ENCODE measurements at regions not wholly inside any gene's neighbourhood (a gene's known extent, or its start where the extent isn't known, plus 50 kb on each side); places are given as distances from the start of the nearest gene placed in this dataset.
"Not testable (repeated sequence)": the region's sequence is repeated elsewhere in the genome, so short reads cannot be mapped to it uniquely, and the experiment has no call there.

GRCh38 chr6:2611092-2611491, 139.6 kb downstream of the MYLK4 start:
- no peak for DNase-seq

- no peak for DNase-seq
Observed at GRCh38 chr6:2608503-2608902, 142.2 kb downstream of the MYLK4 start.

DNA sequence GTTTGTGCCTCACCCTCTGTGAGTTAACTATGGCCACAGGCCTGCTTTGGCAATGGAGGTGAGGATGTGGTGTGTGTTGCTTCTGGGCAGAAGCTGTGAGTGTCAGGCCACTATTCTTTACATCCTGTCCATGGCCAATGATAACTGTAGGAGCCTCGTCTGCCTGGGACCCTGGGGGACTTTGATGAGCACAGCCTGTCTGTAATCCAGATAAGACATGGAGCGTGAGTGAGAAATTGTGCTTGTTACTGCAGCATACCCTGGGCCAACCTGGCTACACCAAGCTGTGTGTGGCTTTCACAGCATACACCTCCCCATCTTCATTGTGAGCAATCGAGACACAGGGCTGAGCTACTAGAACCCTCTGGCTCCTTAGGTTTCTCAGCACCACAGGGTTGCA, 150.4 kb downstream of the MYLK4 start:
- DNase-seq: no peak

DNA sequence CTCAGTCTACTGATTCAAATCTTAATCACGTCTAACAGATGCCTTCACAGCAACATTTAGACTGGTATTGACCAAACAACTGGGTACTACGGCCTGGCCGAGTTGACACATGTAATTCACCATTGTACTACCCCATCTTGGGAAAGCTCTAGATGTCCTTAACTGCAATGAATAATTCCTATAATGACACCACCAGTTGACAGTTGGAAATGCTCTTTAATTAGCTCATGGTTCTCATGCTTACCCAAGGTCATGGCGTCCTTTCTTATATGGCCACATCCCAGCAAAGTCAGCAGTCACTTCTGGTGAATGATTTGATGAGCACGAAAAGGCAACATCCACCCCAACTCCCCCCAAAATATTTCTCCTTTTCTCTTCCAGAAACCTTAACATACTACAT, 150.9 kb downstream of the MYLK4 start:
- DNase-seq: no peak

DNA sequence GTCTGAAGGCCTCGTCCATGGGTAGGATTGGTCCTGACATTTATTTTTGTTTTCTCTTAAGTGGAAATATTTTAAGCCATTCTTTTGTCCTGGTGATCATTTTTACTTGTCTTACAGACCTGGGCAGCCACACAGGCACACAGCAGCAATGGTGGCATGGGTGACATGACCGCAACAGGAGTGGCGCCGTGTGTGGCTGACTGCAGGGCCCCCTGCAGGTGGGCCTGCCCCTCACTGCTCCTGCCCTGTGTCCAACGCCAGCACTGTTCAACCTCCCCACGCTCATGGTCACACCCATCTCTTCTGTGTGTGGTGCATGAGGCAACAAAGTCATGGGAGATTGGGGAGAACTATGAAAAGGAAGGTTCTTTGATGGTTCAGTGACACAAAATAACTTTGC, 151.9 kb downstream of the MYLK4 start:
- no peak for DNase-seq

- no peak for DNase-seq
Observed at GRCh38 chr6:2597991-2598390, 152.7 kb downstream of the MYLK4 start.

DNA sequence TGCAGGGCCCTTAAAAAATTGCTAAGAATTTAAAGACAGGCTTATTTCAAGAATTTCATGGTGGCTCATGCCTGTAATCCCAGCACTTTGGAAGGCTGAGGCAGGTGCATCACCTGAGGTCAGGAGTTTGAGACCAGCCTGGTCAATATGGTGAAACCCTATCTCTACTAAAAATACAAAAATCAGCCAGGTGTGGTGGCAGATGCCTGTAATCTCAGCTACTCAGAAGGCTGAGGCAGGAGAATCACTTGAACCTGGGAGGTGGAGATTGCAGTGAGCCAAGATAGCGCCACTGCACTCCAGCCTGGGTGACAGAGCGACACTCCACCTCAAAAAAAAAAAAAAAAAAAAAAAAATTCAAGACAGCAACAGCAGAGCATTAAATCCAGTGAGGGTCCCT, 153.3 kb downstream of the MYLK4 start:
- DNase-seq: not testable (repeated sequence)

GRCh38 chr6:2596222-2596621, 154.5 kb downstream of the MYLK4 start:
- DNase-seq: no peak

DNA sequence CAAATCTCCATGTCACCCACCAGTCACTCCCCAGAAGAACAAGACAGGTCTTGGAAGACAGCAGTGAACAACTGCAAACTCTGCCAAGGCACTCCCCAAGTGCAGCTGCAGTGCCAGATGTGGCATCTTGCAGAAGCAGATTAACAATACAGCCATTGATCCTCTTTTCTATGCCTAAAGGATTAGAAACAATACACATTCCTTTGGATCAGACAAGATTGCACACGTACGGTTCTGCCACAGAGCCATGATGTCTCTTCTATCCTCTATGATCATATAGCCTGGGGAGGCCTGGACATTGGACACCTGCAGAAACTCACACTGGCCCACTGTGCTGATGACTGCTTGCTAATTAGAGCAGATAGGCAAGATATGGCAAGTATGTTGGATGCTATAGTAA, 155.9 kb downstream of the MYLK4 start:
- DNase-seq: no peak

DNA sequence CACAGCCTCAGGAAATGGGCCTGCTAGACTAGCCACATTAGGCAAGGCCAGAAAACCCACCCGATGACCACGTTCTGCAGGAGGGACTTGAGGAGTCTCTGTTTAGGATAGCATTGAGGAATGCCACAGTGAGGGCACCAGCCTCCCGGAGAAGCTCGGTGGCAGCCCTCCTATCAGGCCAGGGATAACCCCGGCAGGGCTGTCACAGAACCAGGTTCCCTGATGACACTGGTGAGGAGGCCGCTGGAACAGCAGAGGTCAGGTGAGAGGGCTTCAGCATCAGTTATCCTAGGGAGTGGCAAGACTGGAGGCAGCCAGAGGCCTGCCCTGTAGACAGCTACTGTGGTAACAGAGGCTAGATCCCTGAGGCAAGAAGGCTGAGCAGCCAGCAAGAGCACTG, 157.6 kb downstream of the MYLK4 start:
- no peak for DNase-seq

DNA sequence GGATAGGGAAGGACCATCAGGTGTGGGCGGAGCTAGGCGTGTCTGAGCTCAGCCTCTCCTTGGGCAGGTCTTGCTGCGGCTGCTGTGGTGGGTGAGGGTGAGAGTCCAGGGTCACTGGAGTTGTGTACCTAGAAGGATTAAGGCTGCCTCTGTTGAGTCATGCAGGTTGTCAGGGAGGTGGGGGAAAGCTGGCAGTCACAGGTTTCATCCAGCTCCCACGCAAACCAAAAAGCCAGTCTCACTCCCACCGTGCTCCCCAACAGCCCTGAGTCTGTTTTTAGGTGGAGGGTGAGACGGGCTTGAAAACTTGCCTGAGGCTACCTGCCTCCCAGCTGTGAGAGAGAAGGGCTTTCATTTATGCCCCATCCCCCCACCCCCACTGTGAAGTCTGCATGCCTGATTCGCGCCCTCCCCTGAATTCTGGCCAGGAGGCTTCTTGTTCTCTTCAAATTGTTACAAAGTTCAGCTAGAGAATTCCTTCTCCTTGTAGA, 161.5 kb downstream of the MYLK4 start:
- DNase-seq: no peak

DNA sequence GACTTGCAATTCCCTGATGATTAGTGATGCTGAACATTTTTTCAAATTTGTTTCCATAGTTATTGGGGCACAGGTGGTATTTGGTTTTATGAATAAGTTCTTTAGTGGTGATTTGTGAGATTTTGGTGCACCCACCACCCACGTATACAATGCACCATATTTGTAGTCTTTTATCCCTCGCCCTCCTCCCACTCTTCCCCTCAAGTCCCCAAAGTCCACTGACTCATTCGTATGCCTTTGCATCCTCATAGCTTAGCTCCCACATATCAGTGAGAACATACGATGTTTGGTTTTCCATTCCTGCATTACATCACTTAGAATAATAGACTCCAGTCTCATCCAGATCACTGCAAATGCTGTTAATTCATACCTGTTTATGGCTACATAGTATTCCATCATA, 167.3 kb downstream of the MYLK4 start:
- DNase-seq: no peak

DNA sequence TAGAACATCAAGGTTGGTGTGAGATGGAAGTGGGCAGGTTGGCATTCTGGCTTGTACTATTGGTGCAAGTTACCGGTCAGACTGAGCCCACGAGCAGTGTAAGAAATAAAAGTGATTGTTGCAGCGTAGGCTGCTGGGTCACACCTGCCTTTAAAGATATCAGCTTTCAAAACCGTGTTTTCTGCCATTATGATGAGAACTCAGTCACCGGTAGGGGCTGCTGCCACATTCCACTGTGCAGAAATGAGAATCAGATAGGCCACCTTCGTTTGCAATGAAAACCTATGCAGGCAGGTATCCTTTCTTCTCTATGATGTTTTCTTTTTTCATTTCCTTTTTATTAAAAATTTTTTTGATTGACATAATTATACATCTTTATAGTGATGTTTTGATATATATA, 168.5 kb downstream of the MYLK4 start:
- no peak for DNase-seq

GRCh38 chr6:2581611-2582010, 169.1 kb downstream of the MYLK4 start:
- no peak for DNase-seq

DNA sequence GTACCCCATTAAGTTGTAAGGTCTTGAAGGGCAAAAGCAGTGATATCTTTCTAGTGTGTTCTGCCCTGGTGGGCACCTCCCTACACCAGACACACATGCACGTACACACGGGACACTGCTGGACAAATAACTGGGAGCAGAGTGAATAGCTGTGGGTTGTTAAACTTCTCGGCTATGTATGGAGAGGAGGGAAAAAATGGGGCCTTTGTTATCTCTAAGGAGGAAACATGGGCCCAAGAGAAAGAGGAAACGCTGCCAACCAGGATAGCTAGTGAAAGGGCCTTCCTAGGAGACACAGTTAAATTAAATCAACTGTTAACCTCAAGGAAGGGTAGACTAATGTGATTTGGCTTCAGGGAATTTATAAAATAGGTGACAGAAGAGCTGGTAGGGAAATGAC, 169.7 kb downstream of the MYLK4 start:
- no peak for DNase-seq

DNA sequence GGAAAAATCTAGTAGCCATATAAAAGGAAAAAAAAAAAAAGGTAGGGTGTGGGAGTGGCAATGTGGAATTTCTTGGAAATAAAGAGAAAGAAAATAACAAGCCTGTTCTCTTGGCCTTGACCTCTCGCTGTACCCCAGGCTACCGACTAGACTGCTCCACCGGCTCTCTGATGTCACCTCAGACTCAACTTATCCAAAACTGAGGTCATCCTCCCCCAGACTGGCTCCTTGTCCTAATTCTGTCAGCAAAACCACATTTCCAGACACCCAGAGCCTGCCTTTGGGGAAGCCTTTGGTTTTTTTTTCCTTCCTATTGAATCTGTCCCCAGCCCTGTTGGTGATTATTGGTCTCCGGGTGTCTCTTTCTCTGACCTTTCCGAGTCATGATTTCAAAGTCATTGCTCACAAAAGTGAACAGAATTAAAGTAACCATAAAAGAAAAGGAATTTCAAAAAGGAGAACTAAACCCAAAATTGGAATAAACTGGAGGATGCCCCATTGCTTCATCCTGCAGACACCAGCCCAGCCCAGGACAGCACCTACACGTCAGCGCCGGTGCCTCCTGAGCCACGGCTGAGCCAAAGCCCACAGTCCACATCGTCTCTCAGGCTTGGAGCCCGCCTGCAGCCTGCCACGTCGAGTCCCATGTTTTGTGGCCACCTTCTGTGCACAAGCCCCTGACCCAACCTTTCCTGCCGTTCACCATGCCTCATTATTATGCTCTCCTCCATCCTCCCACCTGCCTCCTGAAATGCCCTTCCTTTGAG, 170.7 kb downstream of the MYLK4 start:
- DNase-seq: no peak

DNA sequence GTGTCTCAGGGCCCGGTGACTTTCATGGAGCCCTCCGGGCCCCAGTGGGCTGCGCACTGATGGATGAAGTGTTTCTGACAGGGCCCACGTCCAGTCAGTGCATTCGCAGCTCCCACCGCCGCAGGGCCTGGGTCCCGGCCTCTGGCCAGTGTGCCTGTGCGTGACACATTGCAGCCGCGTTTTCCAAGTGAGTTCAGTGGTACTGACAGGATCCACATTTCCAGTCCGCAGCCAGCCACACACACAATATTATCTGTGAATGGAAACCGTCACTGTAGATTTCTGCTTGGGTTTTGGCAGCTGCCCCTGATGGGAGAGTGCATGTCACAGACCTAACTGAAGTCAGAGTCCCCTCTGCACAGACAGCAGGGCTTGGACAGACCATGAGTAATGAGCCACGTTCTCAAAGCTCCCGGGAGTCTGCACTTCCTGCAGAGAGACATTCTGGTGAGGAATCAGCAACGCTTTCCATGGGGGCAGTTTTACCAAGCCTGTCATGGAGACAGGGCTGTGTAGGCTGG, 171.4 kb downstream of the MYLK4 start:
- DNase-seq: no peak

DNA sequence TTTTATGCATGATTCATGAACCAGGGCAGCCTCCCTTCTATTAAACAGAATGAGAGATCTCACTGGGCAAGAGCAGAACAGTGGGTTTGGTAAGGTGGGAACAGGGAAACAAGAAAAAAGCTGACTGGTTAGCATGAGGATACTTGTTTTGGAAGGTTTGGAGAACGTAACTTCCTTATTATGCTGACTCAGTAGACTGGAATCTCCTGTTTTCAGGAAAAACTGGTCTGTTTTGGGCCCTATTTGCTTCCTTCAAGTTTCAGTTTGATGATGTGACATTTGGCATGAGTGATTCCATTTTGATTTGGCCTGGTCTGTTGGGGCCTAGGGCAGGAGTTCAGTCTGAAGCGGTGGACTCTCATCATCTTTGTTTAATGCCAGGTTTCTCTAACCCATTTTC, 172.0 kb downstream of the MYLK4 start:
- DNase-seq: no peak

DNA sequence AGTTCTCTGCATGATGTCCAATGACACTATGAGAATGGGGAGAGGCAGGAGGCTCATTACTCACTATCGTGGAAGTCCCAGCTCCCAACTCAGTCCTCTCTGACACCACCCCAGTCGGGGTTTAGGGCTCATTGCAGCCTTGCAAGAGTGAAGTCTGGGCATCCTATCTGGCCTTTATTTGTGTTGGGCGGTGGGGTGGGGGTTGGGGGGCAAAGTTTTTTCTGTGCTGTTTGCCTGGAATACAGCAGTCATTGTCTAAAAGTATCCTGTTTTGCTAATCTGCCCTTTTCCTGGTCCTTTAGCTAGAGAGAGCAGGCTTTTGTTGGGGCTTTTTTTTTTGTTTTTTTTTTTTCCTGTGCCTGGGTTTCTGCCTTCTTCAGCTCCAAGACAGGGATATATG, 174.2 kb downstream of the MYLK4 start:
- DNase-seq: no peak

GRCh38 chr6:2575236-2575635, 175.5 kb downstream of the MYLK4 start:
- no peak for DNase-seq

GRCh38 chr6:2569420-2569819, 181.3 kb downstream of the MYLK4 start:
- DNase-seq: not testable (repeated sequence)

GRCh38 chr6:2566048-2566447, 184.7 kb downstream of the MYLK4 start:
- DNase-seq: no peak

DNA sequence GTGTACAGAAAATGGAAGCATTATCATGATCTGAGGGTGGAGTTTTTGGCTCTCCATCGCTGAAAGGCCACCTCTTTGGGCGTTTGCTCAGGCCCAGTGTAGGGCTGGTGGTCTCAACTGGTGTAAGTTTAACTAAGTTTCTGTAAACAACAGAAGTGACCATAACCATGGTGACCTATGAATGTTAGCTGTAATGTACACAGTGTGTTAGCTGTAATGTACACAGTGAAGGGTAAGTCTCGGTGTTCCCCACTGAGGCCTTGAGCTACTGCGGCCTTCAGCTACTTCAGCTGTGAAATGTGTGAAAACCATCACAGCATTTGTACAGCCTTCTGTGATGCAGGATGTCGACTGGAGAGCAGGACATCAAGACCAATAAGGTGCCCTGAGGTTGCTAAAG, 185.2 kb downstream of the MYLK4 start:
- DNase-seq: no peak

- DNase-seq: no peak
Observed at GRCh38 chr6:2563635-2564034, 187.1 kb downstream of the MYLK4 start.
